Activated CD4-positive, CD25-positive, alpha-beta regulatory T cell treated with anti-CD3 and anti-CD28 coated beads, Interleukin-2, amount 50 U/mL, for 16 hours (primary cell): ENCODE measurements at regions not wholly inside any gene's neighbourhood (a gene's known extent, or its start where the extent isn't known, plus 50 kb on each side); places are given as distances from the start of the nearest gene placed in this dataset.

Experiments
- DNase-seq: peaks from one replicate; pipeline ENCODE4 v3.0.0-alpha.2; 2020; ENCODE audit warnings: low read depth, low spot score

DNA sequence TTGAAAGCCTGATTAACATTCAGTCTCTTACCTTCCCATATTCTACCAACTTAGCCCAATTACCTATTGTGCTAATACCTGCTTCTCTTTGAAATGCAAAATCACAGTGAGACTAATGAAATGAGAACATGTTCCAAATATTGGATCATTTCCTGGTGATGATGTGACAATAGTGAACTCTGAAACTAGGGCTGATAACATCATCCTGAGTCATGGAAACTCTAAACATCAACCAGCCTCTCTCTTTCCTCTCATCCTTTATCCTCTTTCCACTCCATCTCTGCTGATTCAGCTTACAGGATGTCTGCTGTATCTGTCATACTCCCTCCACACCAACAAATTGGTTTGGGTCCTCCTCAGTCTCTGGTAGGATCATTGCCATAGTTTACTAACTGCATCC, 98.8 kb upstream of the NCKAP5 start:
- no peak for DNase-seq

GRCh38 chr2:133667968-133668367, 99.7 kb upstream of the NCKAP5 start:
- DNase-seq, result no peak

DNA sequence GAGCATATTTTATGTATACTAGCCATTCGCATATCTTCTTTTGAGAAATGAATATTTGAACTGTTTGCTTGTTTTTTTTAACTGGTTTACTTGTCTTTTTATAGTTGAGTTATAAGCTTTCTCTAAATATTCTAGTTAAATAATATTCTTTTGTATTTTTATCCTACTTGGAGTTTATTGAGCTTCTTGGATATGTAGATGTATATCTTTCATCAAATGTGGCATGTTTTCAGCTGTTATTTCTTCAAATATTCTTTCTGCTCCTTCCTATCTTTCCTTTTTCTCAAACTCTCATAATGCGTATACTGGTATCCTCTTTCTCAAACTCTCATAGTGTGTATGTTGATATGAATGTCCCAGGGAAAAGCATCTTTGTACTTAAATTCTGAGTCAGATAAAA, 100.3 kb upstream of the NCKAP5 start:
- DNase-seq, result no peak

- no peak for DNase-seq
Observed at GRCh38 chr2:133673305-133673905, 105.1 kb upstream of the NCKAP5 start.

GRCh38 chr2:133674066-133674432, 105.8 kb upstream of the NCKAP5 start:
- no peak for DNase-seq

- DNase-seq, result no peak
Observed at GRCh38 chr2:133674433-133675331, 106.4 kb upstream of the NCKAP5 start.

GRCh38 chr2:133676392-133677130, 108.3 kb upstream of the NCKAP5 start:
- no peak for DNase-seq

GRCh38 chr2:133680343-133681049, 112.2 kb upstream of the NCKAP5 start:
- DNase-seq, result no peak

DNA sequence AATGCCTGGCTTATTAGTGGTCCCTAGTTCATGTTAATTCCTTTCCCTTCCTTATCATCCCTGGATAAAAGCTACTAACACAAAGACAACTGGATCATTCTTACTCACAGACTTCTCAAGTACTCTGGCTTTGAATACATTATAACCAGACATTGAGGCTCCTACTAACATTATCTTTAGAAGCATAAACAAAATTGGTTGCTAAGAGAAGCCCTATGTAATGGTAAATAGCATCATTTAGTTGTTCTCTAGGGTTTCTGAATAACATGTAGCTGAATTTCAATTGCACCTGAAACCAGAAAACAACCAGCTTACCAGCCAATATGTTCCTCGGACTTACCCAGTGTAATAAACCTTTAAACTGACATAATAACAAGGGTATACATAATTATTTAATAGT, 114.1 kb upstream of the NCKAP5 start:
- no peak for DNase-seq

DNA sequence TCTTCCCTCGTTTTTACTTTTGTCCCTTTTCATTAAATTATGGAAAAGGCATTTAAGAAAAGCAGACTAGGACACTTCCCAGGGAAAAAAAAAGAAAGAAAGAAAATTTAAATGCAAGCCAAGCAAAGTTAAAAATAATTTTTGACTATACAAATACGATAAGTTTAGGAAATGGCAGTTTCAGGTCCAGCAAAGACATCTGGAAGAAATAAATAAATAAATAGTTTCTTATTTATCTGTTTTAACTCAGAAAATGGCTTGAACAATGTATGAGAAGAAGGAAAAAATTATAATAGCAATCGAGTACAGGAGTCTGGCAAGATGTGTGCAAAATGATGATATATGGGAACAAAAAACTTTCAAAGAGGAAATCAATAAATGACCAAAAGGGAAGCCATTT, 114.6 kb upstream of the NCKAP5 start:
- DNase-seq, result no peak

DNA sequence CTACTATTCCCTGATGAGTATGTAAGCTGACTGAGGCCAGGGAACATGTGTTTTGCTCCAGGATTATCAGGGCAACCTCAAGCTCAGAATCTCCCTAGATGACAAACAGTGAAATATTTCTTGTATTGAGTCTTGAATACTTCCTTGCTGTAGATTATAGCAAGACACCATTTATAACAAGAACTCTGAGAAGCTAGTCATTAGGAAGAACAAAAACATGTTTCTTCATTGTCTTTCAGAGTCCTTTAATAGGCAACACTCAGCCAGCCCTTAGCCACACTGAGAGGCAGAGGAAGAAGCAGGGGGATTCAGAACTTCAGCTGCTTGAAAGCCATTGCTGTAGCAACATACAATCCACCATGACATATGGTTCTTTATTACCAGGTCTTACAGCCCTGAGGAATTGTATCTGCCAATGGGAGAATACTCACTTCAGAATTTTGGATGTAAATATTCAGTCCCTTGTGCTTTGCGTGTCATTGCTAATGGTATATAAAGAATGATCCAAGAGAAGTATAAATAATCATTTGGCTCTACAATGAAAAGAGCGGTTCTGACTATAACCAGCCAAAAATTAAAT, 117.5 kb upstream of the NCKAP5 start:
- DNase-seq, result no peak

GRCh38 chr2:133690780-133691179, 122.5 kb upstream of the NCKAP5 start:
- DNase-seq, result no peak

DNA sequence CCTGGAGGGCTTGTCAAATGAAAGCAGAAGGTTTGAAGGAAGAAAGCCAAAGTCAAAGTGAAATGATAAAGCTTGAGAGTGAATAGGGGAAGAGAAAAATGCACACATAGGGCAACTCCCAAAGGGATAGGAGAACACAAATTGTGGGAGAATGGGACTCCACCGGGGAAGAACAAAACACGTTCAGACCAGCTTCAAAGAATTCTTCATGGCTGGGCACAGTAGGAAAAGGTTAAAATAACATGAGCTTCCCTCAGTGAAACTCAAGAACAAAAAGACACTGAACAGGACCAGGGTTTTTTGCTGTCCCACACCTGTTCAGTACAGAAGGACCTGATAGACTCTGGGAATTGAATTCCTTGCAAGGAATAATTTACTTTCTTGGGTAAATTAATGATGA, 123.1 kb upstream of the NCKAP5 start:
- no peak for DNase-seq

- DNase-seq, result no peak
Observed at GRCh38 chr2:133705287-133705686, 137.0 kb upstream of the NCKAP5 start.

- no peak for DNase-seq
Observed at GRCh38 chr2:133710613-133711012, 142.3 kb upstream of the NCKAP5 start.

DNA sequence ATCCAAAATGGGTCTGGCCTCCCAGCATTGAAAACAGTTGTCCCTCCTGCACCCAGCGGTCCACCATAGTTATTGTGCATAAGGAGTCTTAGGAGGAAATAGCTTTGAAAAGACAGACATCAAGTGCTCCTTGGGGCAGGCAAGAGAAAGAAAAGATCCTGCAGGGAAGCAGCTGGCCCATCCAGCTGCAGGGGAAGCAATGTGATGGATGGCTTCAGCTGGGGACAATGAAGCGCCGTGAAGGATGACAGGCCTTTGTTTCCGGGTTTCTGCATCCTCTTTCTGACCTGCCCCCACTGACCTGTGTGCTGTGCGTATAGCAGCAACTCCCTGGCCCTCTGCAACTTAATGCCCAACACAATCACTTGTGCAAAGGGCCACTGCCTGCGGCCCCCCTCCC, 142.9 kb upstream of the NCKAP5 start:
- no peak for DNase-seq

- DNase-seq, result no peak
Observed at GRCh38 chr2:133711806-133712205, 143.5 kb upstream of the NCKAP5 start.

GRCh38 chr2:133712369-133712768, 144.1 kb upstream of the NCKAP5 start:
- DNase-seq, result no peak

- DNase-seq, result no peak
Observed at GRCh38 chr2:133713049-133713580, 144.9 kb upstream of the NCKAP5 start.

DNA sequence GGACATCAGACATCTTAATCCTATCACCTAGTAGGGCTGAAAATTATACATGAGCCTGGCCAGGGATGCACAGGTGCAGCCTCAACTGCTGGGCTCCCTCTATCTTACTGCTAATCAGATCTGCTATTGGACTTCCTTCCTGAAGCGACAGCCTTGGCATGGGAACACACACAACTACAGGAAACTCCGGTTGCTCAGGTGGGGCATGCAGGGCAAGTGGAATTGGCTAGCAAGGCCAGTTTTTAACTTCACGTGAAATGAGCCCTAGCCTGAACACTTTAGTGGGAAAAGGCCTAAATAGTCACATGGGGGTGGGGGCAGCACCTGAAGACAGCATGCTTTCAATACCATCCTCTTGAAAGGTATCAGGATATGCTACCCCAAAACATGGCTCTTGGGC, 147.9 kb upstream of the NCKAP5 start:
- no peak for DNase-seq

DNA sequence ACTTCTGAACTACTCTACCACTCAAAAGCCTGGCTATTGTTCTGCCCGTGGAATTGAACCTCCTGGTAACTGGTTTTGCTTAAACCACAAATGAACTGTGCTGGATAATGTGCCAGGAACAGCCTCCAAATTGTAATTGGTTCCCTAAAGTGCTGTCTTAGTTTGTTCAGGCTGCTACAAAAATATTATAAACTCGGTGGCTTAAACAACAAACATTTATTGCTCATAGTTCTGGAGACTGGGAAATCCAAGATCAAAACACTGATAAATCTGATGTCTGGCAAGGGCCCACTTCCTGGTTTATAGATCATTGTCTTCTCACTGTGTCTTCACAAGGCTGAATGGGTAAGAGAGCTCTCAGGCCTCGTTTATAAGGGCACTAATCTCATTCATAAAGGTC, 149.2 kb upstream of the NCKAP5 start:
- no peak for DNase-seq
